ENCODE measurements at regions not wholly inside any gene's neighbourhood (a gene's known extent, or its start where the extent isn't known, plus 50 kb on each side); places are given as distances from the start of the nearest gene placed in this dataset.

DNA sequence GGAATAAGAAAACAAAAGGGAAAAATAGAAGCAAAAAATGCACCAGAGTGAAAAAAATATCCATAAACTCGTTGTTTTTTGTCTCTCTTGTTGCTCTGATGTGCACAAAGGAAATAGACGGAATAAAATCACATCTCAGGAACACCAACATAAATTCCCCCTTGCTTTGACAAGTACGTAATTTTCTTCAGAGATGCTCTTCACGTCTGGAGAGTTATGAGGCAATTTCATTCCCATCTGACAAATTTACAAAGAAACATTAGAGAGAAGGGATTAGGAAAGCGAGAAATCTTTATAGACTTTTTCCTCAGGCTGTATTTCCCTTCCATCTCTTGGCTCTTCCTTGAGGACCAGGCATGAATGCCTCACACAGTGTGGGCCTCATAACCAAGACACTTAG is 250.1 kb upstream of the ZFP64 start:
- CTCF ChIA-PET: no interaction called here
- ATAC-seq (ENCODE audit: low read depth) (no peak), DNase-seq (no peak)
- Mint-ChIP-seq H3K27me3 (peaks cover 8% of the 10 kb centered on the region), H3K27ac (no peak overlapping the region), H3K4me1 (no peaks in the 10 kb centered on the region), H3K4me3 (no peak overlapping the region), H3K9me3 (ENCODE audit: insufficient read depth) (no peaks in the 10 kb centered on the region)
- H3K36me3 ChIP-seq (replicated peaks in 1 of 2; ENCODE audit: control extremely low read depth in 1 of 2, control insufficient read depth in 1 of 2, extremely low read depth in 1 of 2, insufficient read depth in 2 of 2, low read length in 1 of 2): no peaks in the 10 kb centered on the region
- no peak for TF ChIP-seq CTCF (IDR thresholded peaks at IDR 0.05)
- TF ChIP-seq EZH2 (IDR thresholded peaks at IDR 0.05; ENCODE audit: borderline replicate concordance, insufficient read depth, low read depth, low read length, poor library complexity, severe bottlenecking): no peak
- no peak overlapping the region for H3K4me3 ChIP-seq (ENCODE audit: control extremely low read depth in 1 of 5, extremely low read depth in 1 of 5, insufficient read depth in 1 of 5, low read depth in 2 of 5, low read length in 4 of 5)
- no CpG with 5 or more reads among the region's 5 CpGs for WGBS (ENCODE audit: insufficient coverage)
- no peaks in the 10 kb centered on the region for H3K4me1 ChIP-seq (ENCODE audit: control insufficient read depth in 2 of 2, insufficient read depth in 2 of 2, low read length in 2 of 2)
- no peak overlapping the region for H2AFZ ChIP-seq (ENCODE audit: insufficient read depth, low read depth, low read length, poor library complexity, severe bottlenecking)
- H3K4me2 ChIP-seq (replicated peaks; ENCODE audit: low read depth, low read length, poor library complexity, severe bottlenecking): no peak overlapping the region
- no peaks in the 10 kb centered on the region for H3K9me3 ChIP-seq (ENCODE audit: control extremely low read depth in 1 of 3, control insufficient read depth in 2 of 3, insufficient read depth in 1 of 3, low read length in 2 of 3)
- H4K20me1 ChIP-seq (ENCODE audit: control insufficient read depth, insufficient read depth, low read length, poor library complexity, severe bottlenecking): no peaks in the 10 kb centered on the region
- POLR2A ChIA-PET: no interaction called here
- intact Hi-C loops (cut with micrococcal nuclease): no loop called here
- H3K27ac ChIP-seq (ENCODE audit: low read length in 2 of 2): no peak overlapping the region
- H3K79me2 ChIP-seq (ENCODE audit: control insufficient read depth, insufficient read depth, low read length): no peaks in the 10 kb centered on the region
- H3K9ac ChIP-seq (ENCODE audit: low read length): no peak overlapping the region
- H3K27me3 ChIP-seq (replicated peaks in 1 of 4; ENCODE audit: control extremely low read depth in 1 of 4, control insufficient read depth in 3 of 4, insufficient read depth in 4 of 4, low read length in 3 of 4): peaks cover 0 to 3% (median 0%) of the 10 kb centered on the region in 4 experiments

GRCh38 chr20:52439375-52439774 is 247.8 kb upstream of the ZFP64 start:
- H3K36me3 ChIP-seq (replicated peaks in 1 of 2; ENCODE audit: control extremely low read depth in 1 of 2, control insufficient read depth in 1 of 2, extremely low read depth in 1 of 2, insufficient read depth in 2 of 2, low read length in 1 of 2): no peaks in the 10 kb centered on the region
- H3K9me3 Mint-ChIP-seq (ENCODE audit: insufficient read depth): no peaks in the 10 kb centered on the region
- H3K27me3 ChIP-seq (replicated peaks in 1 of 4; ENCODE audit: control extremely low read depth in 1 of 4, control insufficient read depth in 3 of 4, insufficient read depth in 4 of 4, low read length in 3 of 4): peaks cover 0 to 3% (median 0%) of the 10 kb centered on the region in 4 experiments
- H3K4me1 Mint-ChIP-seq: no peaks in the 10 kb centered on the region
- H3K27ac ChIP-seq (ENCODE audit: low read length in 2 of 2): no peak overlapping the region
- intact Hi-C loops (cut with micrococcal nuclease): no loop called here
- POLR2A ChIA-PET: no interaction called here
- no peak for TF ChIP-seq EZH2 (IDR thresholded peaks at IDR 0.05; ENCODE audit: borderline replicate concordance, insufficient read depth, low read depth, low read length, poor library complexity, severe bottlenecking)
- TF ChIP-seq CTCF (IDR thresholded peaks at IDR 0.05): no peak
- peaks cover 8% of the 10 kb centered on the region for H3K27me3 Mint-ChIP-seq
- no peaks in the 10 kb centered on the region for H3K9me3 ChIP-seq (ENCODE audit: control extremely low read depth in 1 of 3, control insufficient read depth in 2 of 3, insufficient read depth in 1 of 3, low read length in 2 of 3)
- CTCF ChIA-PET: no interaction called here
- DNase-seq (no peak), ATAC-seq (ENCODE audit: low read depth) (no peak)
- no peak overlapping the region for H3K4me3 Mint-ChIP-seq
- no peaks in the 10 kb centered on the region for H4K20me1 ChIP-seq (ENCODE audit: control insufficient read depth, insufficient read depth, low read length, poor library complexity, severe bottlenecking)
- no peaks in the 10 kb centered on the region for H3K4me1 ChIP-seq (ENCODE audit: control insufficient read depth in 2 of 2, insufficient read depth in 2 of 2, low read length in 2 of 2)
- no peak overlapping the region for H3K9ac ChIP-seq (ENCODE audit: low read length)
- no peak overlapping the region for H3K27ac Mint-ChIP-seq
- no peak overlapping the region for H3K4me2 ChIP-seq (replicated peaks; ENCODE audit: low read depth, low read length, poor library complexity, severe bottlenecking)
- H3K4me3 ChIP-seq (ENCODE audit: control extremely low read depth in 1 of 5, extremely low read depth in 1 of 5, insufficient read depth in 1 of 5, low read depth in 2 of 5, low read length in 4 of 5): no peak overlapping the region
- no peak overlapping the region for H2AFZ ChIP-seq (ENCODE audit: insufficient read depth, low read depth, low read length, poor library complexity, severe bottlenecking)
- no peaks in the 10 kb centered on the region for H3K79me2 ChIP-seq (ENCODE audit: control insufficient read depth, insufficient read depth, low read length)
- 78% methylated on average over 2 of the region's 4 CpGs for WGBS (ENCODE audit: insufficient coverage)
